ENCODE measurements at regions not wholly inside any gene's neighbourhood (a gene's known extent, or its start where the extent isn't known, plus 50 kb on each side); places are given as distances from the start of the nearest gene placed in this dataset.

DNA sequence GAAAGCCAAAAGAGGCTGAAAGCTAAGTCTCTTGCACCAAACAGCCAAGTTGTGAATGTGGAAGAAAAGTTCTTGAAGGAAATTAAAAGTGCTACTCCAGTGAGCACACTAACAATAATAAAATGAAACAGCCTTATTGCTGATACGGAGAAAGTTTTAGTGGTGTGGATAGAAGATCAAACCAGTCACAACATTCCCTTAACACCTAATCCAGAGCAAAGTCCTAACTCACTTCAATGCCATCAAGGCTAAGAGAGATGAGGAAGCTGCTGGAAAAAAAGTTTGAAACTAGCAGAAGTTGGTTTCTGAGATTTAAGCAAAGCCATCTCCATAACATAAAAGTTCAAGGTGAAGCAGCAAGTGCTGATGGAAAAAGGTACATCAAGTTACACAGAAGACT is 288.8 kb upstream of the RARB start:
- H3K4me2 ChIP-seq (ENCODE audit: low read length), result no peak overlapping the region
- no peaks in the 10 kb centered on the region for H3K79me2 ChIP-seq (replicated peaks; ENCODE audit: insufficient read depth, low read length)
- no peak overlapping the region for H3K4me3 ChIP-seq (ENCODE audit: low read length)
- H3K36me3 ChIP-seq (ENCODE audit: insufficient read depth, low read length), result no peaks in the 10 kb centered on the region
- no peaks in the 10 kb centered on the region for H3K9me3 ChIP-seq (ENCODE audit: low read length)
- no peak overlapping the region for H2AFZ ChIP-seq (ENCODE audit: low read depth, low read length)
- no peak overlapping the region for H3K9ac ChIP-seq (ENCODE audit: low read length)
- no peaks in the 10 kb centered on the region for H3F3A ChIP-seq (ENCODE audit: insufficient read depth, low read length, poor library complexity, severe bottlenecking)
- no peaks in the 10 kb centered on the region for H3K27me3 ChIP-seq (ENCODE audit: insufficient read depth, low read depth, low read length)
- H3K27ac ChIP-seq (ENCODE audit: low read length), result no peak overlapping the region
- H3K9me2 ChIP-seq (ENCODE audit: insufficient read depth, low read length), result no peaks in the 10 kb centered on the region
- H4K20me1 ChIP-seq (ENCODE audit: insufficient read depth), result no peaks in the 10 kb centered on the region
- TF ChIP-seq RAD21 (conservative IDR thresholded peaks at IDR 0.05) (no peak), MXI1 (conservative IDR thresholded peaks at IDR 0.05; ENCODE audit: poor library complexity, severe bottlenecking) (no peak), SMC3 (conservative IDR thresholded peaks at IDR 0.05; ENCODE audit: poor library complexity) (no peak), EZH2 (IDR thresholded peaks at IDR 0.05; ENCODE audit: borderline replicate concordance, insufficient read depth, low read length, poor library complexity, severe bottlenecking) (no peak), POLR2AphosphoS5 (IDR thresholded peaks at IDR 0.05) (no peak), REST (IDR thresholded peaks at IDR 0.05; ENCODE audit: borderline replicate concordance) (no peak), EP300 (conservative IDR thresholded peaks at IDR 0.05; ENCODE audit: poor library complexity, severe bottlenecking) (no peak)
- TF ChIP-seq, protein P1, sequence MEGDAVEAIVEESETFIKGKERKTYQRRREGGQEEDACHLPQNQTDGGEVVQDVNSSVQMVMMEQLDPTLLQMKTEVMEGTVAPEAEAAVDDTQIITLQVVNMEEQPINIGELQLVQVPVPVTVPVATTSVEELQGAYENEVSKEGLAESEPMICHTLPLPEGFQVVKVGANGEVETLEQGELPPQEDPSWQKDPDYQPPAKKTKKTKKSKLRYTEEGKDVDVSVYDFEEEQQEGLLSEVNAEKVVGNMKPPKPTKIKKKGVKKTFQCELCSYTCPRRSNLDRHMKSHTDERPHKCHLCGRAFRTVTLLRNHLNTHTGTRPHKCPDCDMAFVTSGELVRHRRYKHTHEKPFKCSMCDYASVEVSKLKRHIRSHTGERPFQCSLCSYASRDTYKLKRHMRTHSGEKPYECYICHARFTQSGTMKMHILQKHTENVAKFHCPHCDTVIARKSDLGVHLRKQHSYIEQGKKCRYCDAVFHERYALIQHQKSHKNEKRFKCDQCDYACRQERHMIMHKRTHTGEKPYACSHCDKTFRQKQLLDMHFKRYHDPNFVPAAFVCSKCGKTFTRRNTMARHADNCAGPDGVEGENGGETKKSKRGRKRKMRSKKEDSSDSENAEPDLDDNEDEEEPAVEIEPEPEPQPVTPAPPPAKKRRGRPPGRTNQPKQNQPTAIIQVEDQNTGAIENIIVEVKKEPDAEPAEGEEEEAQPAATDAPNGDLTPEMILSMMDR (IDR thresholded peaks at IDR 0.05; ENCODE audit: poor library complexity, severe bottlenecking), result no peak

DNA sequence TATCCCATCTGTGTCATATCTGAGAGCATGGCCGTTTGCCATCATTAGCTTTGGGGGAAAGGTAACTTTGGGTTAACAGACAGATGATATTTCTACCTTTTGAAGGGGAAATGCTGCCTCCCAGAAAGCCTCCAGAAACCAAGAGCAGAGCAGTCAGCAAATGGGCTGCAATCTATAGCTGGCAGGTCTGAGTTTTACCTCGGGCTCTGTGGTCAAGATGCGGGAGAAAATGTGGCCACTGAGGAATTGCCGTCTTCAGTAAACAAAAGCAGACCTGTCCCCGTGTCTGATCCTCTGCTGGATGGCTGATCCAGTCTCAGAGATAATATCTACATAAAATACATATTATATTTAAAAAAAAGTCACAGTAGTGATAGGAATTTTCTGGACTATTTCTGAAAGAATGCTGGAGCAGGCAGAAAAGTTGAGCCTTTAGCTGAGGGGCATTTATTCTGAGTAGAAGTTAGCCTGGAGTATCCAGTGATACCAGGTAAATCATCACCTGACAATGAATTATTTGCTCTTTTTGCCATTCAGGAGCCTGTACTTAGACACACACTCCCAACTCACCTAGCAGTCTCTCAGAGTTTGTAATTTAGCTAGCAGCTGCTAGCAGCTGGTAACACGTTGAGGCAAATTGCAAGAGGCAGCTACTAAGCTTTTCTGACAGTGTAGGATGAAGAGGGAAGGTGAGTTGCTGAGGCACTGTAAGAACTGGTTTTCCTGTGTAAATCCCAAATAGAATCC is 285.3 kb upstream of the RARB start:
- Histone ChIP-seq H3K9ac (ENCODE audit: low read length) (no peak overlapping the region), H2AFZ (ENCODE audit: low read depth, low read length) (no peak overlapping the region), H3K9me3 (ENCODE audit: low read length) (no peaks in the 10 kb centered on the region), H3K27ac (ENCODE audit: low read length) (no peak overlapping the region), H3K4me3 (ENCODE audit: low read length) (no peak overlapping the region), H3K36me3 (ENCODE audit: insufficient read depth, low read length) (no peaks in the 10 kb centered on the region), H3K27me3 (ENCODE audit: insufficient read depth, low read depth, low read length) (no peaks in the 10 kb centered on the region), H3K9me2 (ENCODE audit: insufficient read depth, low read length) (no peaks in the 10 kb centered on the region), H4K20me1 (ENCODE audit: insufficient read depth) (no peaks in the 10 kb centered on the region), H3F3A (ENCODE audit: insufficient read depth, low read length, poor library complexity, severe bottlenecking) (no peaks in the 10 kb centered on the region), H3K4me2 (ENCODE audit: low read length) (no peak overlapping the region), H3K79me2 (replicated peaks; ENCODE audit: insufficient read depth, low read length) (no peaks in the 10 kb centered on the region)
- TF ChIP-seq MXI1 (conservative IDR thresholded peaks at IDR 0.05; ENCODE audit: poor library complexity, severe bottlenecking) (no peak), EP300 (conservative IDR thresholded peaks at IDR 0.05; ENCODE audit: poor library complexity, severe bottlenecking) (no peak), SMC3 (conservative IDR thresholded peaks at IDR 0.05; ENCODE audit: poor library complexity) (no peak), RAD21 (conservative IDR thresholded peaks at IDR 0.05) (no peak), EZH2 (IDR thresholded peaks at IDR 0.05; ENCODE audit: borderline replicate concordance, insufficient read depth, low read length, poor library complexity, severe bottlenecking) (no peak)
- TF ChIP-seq, protein P1 (IDR thresholded peaks at IDR 0.05; ENCODE audit: poor library complexity, severe bottlenecking), result no peak
